ENCODE measurements at regions not wholly inside any gene's neighbourhood (a gene's known extent, or its start where the extent isn't known, plus 50 kb on each side); places are given as distances from the start of the nearest gene placed in this dataset.
"Not testable (repeated sequence)": the region's sequence is repeated elsewhere in the genome, so short reads cannot be mapped to it uniquely, and the experiment has no call there.

GRCh38 chr15:39514933-39515332 lies 65.9 kb upstream of the THBS1 start:
- Histone ChIP-seq H3K27ac (ENCODE audit: insufficient read depth, low read length, poor library complexity, severe bottlenecking) (no peak overlapping the region), H3K36me3 (ENCODE audit: control insufficient read depth, insufficient read depth, low read length) (no peaks in the 10 kb centered on the region), H3K27me3 (ENCODE audit: control insufficient read depth, insufficient read depth, low read length) (peaks cover 29% of the 10 kb centered on the region), H3K9me3 (ENCODE audit: control insufficient read depth in 2 of 2, low read length in 2 of 2) (peaks cover 7 to 8% of the 10 kb centered on the region in 2 experiments), H3K4me3 (ENCODE audit: low read depth, low read length) (no peak overlapping the region), H3K4me1 (ENCODE audit: control insufficient read depth, insufficient read depth, low read length, poor library complexity, severe bottlenecking) (no peaks in the 10 kb centered on the region)
- peaks cover 0 to 25% (median 6%) of the 10 kb centered on the region in 7 donors for H3K9me3 Mint-ChIP-seq
- H3K4me1 Mint-ChIP-seq = no peaks in the 10 kb centered on the region
- H3K27me3 Mint-ChIP-seq = peaks cover 13% of the 10 kb centered on the region
- no peak for DNase-seq
- no peak overlapping the region for H3K4me3 Mint-ChIP-seq
- ATAC-seq (ENCODE audit: low read depth in 2 of 2) = no peak
- H3K27ac Mint-ChIP-seq = no peak overlapping the region
- H3K36me3 Mint-ChIP-seq = no peaks in the 10 kb centered on the region

GRCh38 chr15:39515765-39516164 lies 65.1 kb upstream of the THBS1 start:
- Mint-ChIP-seq H3K27ac (no peak overlapping the region), H3K36me3 (no peaks in the 10 kb centered on the region), H3K9me3 (peaks cover 0 to 25% (median 6%) of the 10 kb centered on the region in 7 donors), H3K4me1 (no peaks in the 10 kb centered on the region), H3K27me3 (peaks cover 19% of the 10 kb centered on the region), H3K4me3 (no peak overlapping the region)
- H3K27ac ChIP-seq (ENCODE audit: insufficient read depth, low read length, poor library complexity, severe bottlenecking) = no peak overlapping the region
- no peaks in the 10 kb centered on the region for H3K4me1 ChIP-seq (ENCODE audit: control insufficient read depth, insufficient read depth, low read length, poor library complexity, severe bottlenecking)
- no peak for DNase-seq
- no peak overlapping the region for H3K4me3 ChIP-seq (ENCODE audit: low read depth, low read length)
- H3K9me3 ChIP-seq (ENCODE audit: control insufficient read depth in 2 of 2, low read length in 2 of 2) = peaks cover 7 to 8% of the 10 kb centered on the region in 2 experiments
- no peaks in the 10 kb centered on the region for H3K36me3 ChIP-seq (ENCODE audit: control insufficient read depth, insufficient read depth, low read length)
- no peak for ATAC-seq (ENCODE audit: low read depth in 2 of 2)
- H3K27me3 ChIP-seq (ENCODE audit: control insufficient read depth, insufficient read depth, low read length) = peaks cover 26% of the 10 kb centered on the region

DNA sequence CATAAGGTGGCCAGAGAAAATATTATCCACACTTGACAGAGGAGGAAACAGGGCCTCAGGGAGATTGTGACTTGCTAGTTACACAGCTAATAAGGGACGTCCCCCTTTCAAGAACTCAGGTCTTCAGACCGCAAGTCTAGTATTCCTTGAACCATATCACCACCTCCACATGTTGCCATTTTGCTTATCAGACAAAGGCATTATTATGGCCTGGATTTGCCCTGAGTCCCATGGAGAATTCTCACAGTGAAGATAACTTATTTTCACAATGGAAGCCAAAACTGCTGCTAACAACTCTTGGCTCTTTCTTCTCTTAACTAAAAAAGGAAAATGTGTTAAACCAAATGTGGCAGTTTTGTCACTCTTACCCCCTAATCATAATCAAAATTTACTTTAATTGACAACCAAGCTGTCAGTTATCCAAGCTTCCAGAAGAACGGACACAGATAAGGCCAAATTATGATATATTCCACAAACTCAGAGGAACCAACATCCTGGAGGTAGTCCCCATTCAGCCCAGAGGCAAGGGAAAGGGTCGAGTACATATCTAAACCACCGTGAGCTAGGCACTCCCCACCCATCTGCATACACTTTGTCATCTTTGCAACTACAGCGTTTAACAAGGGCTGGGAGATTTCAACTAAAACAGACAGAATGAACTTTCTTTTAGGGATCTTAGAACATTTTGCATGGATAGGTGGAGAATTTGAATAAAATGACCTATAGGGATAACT lies 63.6 kb upstream of the THBS1 start:
- Histone ChIP-seq H3K27ac (ENCODE audit: insufficient read depth, low read length, poor library complexity, severe bottlenecking) (no peak overlapping the region), H3K36me3 (ENCODE audit: control insufficient read depth, insufficient read depth, low read length) (no peaks in the 10 kb centered on the region), H3K27me3 (ENCODE audit: control insufficient read depth, insufficient read depth, low read length) (peaks cover 24% of the 10 kb centered on the region), H3K9me3 (ENCODE audit: control insufficient read depth in 2 of 2, low read length in 2 of 2) (peaks cover 7 to 8% of the 10 kb centered on the region in 2 experiments), H3K4me1 (ENCODE audit: control insufficient read depth, insufficient read depth, low read length, poor library complexity, severe bottlenecking) (no peaks in the 10 kb centered on the region), H3K4me3 (ENCODE audit: low read depth, low read length) (no peak overlapping the region)
- Mint-ChIP-seq H3K4me3 (no peak overlapping the region), H3K27me3 (peaks cover 25% of the 10 kb centered on the region), H3K9me3 (peaks cover 0 to 25% (median 5%) of the 10 kb centered on the region in 7 donors), H3K4me1 (no peaks in the 10 kb centered on the region), H3K36me3 (no peaks in the 10 kb centered on the region), H3K27ac (no peak overlapping the region)
- DNase-seq (no peak), ATAC-seq (ENCODE audit: low read depth in 2 of 2) (no peak)

DNA sequence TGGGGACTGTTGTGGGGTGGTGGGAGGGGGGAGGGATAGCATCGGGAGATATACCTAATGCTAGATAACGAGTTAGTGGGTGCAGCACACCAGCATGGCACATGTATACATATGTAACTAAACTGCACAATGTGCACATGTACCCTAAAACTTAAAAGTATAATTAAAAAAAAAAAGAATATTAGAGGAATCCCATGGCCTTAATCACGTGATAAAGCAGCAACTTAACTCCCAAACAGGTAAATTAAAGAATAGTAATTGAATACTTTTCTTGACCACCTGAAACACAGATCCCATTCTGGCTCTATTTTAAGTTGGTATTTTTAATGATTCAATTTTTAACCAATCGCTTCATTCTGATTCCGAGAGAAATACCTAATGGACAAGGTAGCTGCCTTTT lies 56.9 kb upstream of the THBS1 start:
- not testable (repeated sequence) for H3K9me3 ChIP-seq (ENCODE audit: control insufficient read depth in 2 of 2, low read length in 2 of 2); H3K27ac ChIP-seq (ENCODE audit: insufficient read depth, low read length, poor library complexity, severe bottlenecking); ATAC-seq (ENCODE audit: low read depth in 2 of 2); H3K9me3 Mint-ChIP-seq; H3K4me1 Mint-ChIP-seq; H3K36me3 ChIP-seq (ENCODE audit: control insufficient read depth, insufficient read depth, low read length); H3K27me3 ChIP-seq (ENCODE audit: control insufficient read depth, insufficient read depth, low read length); H3K27ac Mint-ChIP-seq; H3K36me3 Mint-ChIP-seq; DNase-seq; H3K4me3 Mint-ChIP-seq; H3K4me1 ChIP-seq (ENCODE audit: control insufficient read depth, insufficient read depth, low read length, poor library complexity, severe bottlenecking); H3K4me3 ChIP-seq (ENCODE audit: low read depth, low read length)
- H3K27me3 Mint-ChIP-seq = peaks cover 39% of the 10 kb centered on the region

GRCh38 chr15:39529457-39529856 lies 51.4 kb upstream of the THBS1 start:
- no peak for ATAC-seq (ENCODE audit: low read depth in 2 of 2)
- Histone ChIP-seq H3K27ac (ENCODE audit: insufficient read depth, low read length, poor library complexity, severe bottlenecking) (no peak overlapping the region), H3K27me3 (ENCODE audit: control insufficient read depth, insufficient read depth, low read length) (peaks cover 8% of the 10 kb centered on the region), H3K4me3 (ENCODE audit: low read depth, low read length) (no peak overlapping the region), H3K9me3 (ENCODE audit: control insufficient read depth in 2 of 2, low read length in 2 of 2) (no peaks in the 10 kb centered on the region), H3K4me1 (ENCODE audit: control insufficient read depth, insufficient read depth, low read length, poor library complexity, severe bottlenecking) (no peaks in the 10 kb centered on the region), H3K36me3 (ENCODE audit: control insufficient read depth, insufficient read depth, low read length) (no peaks in the 10 kb centered on the region)
- H3K36me3 Mint-ChIP-seq = no peaks in the 10 kb centered on the region
- H3K27me3 Mint-ChIP-seq = peaks cover 35% of the 10 kb centered on the region
- DNase-seq = no peak
- no peak overlapping the region for H3K27ac Mint-ChIP-seq
- H3K4me3 Mint-ChIP-seq = no peak overlapping the region
- H3K4me1 Mint-ChIP-seq = no peaks in the 10 kb centered on the region
- H3K9me3 Mint-ChIP-seq = peaks cover 0 to 5% (median 0%) of the 10 kb centered on the region in 7 donors

DNA sequence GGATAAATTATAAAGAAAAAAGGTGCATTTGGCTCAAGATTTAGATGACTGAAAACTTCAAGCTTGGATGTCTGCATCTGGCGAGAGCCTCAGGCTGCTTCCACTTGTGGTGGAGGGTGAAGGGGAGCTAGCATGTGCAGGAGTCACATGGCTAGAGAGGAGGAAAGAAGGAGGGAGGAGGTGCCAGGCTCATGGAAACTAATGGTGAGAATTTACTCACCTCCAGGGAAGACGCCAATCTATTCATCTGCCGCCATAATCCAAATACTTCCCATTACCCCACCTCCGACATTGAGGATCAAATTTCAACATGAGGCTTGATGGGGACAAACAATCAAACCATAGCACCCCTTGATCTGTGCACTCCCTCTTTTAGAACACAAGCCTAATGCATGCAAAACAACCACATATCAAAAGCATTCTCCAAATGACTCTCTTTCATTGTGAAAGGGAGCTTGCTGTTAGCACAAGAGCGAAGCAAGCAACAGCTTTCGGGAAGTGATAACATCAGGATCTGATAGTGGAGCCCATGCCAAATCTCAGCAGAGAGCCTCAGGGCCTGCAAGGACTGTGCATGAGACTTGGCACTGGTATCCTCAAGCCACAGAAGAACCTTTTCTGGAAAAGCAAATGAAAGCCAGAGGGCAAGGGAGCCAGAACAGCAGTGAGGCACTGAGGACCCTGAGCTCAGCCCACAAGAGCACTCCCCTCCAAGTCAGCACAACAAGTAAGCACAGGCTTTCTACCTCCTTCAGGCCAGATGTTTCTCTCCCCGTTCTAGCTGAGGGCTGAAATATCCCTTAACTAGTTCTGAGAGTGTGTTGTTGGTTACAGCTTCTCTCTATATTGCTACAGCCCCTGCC lies 50.2 kb upstream of the THBS1 start:
- no peak for ATAC-seq (ENCODE audit: low read depth in 2 of 2)
- H3K9me3 ChIP-seq (ENCODE audit: control insufficient read depth in 2 of 2, low read length in 2 of 2) = no peaks in the 10 kb centered on the region
- H3K27ac ChIP-seq (ENCODE audit: insufficient read depth, low read length, poor library complexity, severe bottlenecking) = no peak overlapping the region
- H3K27me3 ChIP-seq (ENCODE audit: control insufficient read depth, insufficient read depth, low read length) = peaks cover 8% of the 10 kb centered on the region
- H3K9me3 Mint-ChIP-seq = peaks cover 0 to 2% (median 0%) of the 10 kb centered on the region in 7 donors
- no peak for DNase-seq
- H3K36me3 ChIP-seq (ENCODE audit: control insufficient read depth, insufficient read depth, low read length) = no peaks in the 10 kb centered on the region
- H3K4me3 ChIP-seq (ENCODE audit: low read depth, low read length) = no peak overlapping the region
- no peaks in the 10 kb centered on the region for H3K36me3 Mint-ChIP-seq
- no peak overlapping the region for H3K4me3 Mint-ChIP-seq
- peaks cover 35% of the 10 kb centered on the region for H3K27me3 Mint-ChIP-seq
- no peaks in the 10 kb centered on the region for H3K4me1 Mint-ChIP-seq
- no peak overlapping the region for H3K27ac Mint-ChIP-seq
- no peaks in the 10 kb centered on the region for H3K4me1 ChIP-seq (ENCODE audit: control insufficient read depth, insufficient read depth, low read length, poor library complexity, severe bottlenecking)
